ENCODE measurements at regions not wholly inside any gene's neighbourhood (a gene's known extent, or its start where the extent isn't known, plus 50 kb on each side); places are given as distances from the start of the nearest gene placed in this dataset.

GRCh38 chr1:198472997-198473396 is 67.5 kb downstream of the ATP6V1G3 start:
- Mint-ChIP-seq H3K4me1 (peaks cover 0 to 5% (median 0%) of the 10 kb centered on the region in 3 donors), H3K27me3 (no peaks in the 10 kb centered on the region), H3K27ac (no peak overlapping the region), H3K9me3 (peaks cover 0 to 25% (median 0%) of the 10 kb centered on the region in 3 donors), H3K36me3 (peaks cover 20% of the 10 kb centered on the region), H3K4me3 (no peak overlapping the region)
- Histone ChIP-seq H3K4me3 (ENCODE audit: control insufficient read depth in 1 of 2, extremely low read depth in 1 of 2, low read length in 1 of 2) (no peak overlapping the region), H3K36me3 (ENCODE audit: control insufficient read depth in 2 of 2, extremely low read depth in 1 of 2, insufficient read depth in 1 of 2, low read length in 1 of 2) (no peaks in the 10 kb centered on the region), H3K27ac (ENCODE audit: low read length) (no peak overlapping the region), H3K4me1 (ENCODE audit: control insufficient read depth in 1 of 2, extremely low read depth in 1 of 2, insufficient read depth in 2 of 2, low read length in 2 of 2) (no peaks in the 10 kb centered on the region), H3K27me3 (replicated peaks in 1 of 2; ENCODE audit: control insufficient read depth in 2 of 2, extremely low read depth in 1 of 2, insufficient read depth in 2 of 2, low read length in 1 of 2) (no peaks in the 10 kb centered on the region), H3K9me3 (no peaks in the 10 kb centered on the region)
- WGBS (ENCODE audit: insufficient coverage) = no CpG with 5 or more reads among the region's 2 CpGs
- POLR2A ChIA-PET = no interaction called here
- DNase-seq (no peak), ATAC-seq (replicated peaks in 1 of 4) (no peak)
- CTCF ChIA-PET = interaction anchor here in 1 of 2 donors (0.6 kb wide), 1 partner anchor 223 kb away, joined by 4 read pairs; no protein-coding TSS in a partner anchor

GRCh38 chr1:198472119-198472518 is 68.4 kb downstream of the ATP6V1G3 start:
- Histone ChIP-seq H3K36me3 (ENCODE audit: control insufficient read depth in 2 of 2, extremely low read depth in 1 of 2, insufficient read depth in 1 of 2, low read length in 1 of 2) (no peaks in the 10 kb centered on the region), H3K9me3 (no peaks in the 10 kb centered on the region), H3K27me3 (replicated peaks in 1 of 2; ENCODE audit: control insufficient read depth in 2 of 2, extremely low read depth in 1 of 2, insufficient read depth in 2 of 2, low read length in 1 of 2) (no peaks in the 10 kb centered on the region), H3K4me1 (ENCODE audit: control insufficient read depth in 1 of 2, extremely low read depth in 1 of 2, insufficient read depth in 2 of 2, low read length in 2 of 2) (no peaks in the 10 kb centered on the region), H3K27ac (ENCODE audit: low read length) (no peak overlapping the region), H3K4me3 (ENCODE audit: control insufficient read depth in 1 of 2, extremely low read depth in 1 of 2, low read length in 1 of 2) (no peak overlapping the region)
- DNase-seq (no peak), ATAC-seq (replicated peaks in 1 of 4) (no peak)
- ChIA-PET POLR2A (no interaction called here), CTCF (no interaction called here)
- WGBS (ENCODE audit: insufficient coverage) = 100% methylated on average over 1 of the region's 1 CpG
- H3K36me3 Mint-ChIP-seq = peaks cover 16% of the 10 kb centered on the region
- no peak overlapping the region for H3K4me3 Mint-ChIP-seq
- no peaks in the 10 kb centered on the region for H3K27me3 Mint-ChIP-seq
- no peak overlapping the region for H3K27ac Mint-ChIP-seq
- H3K4me1 Mint-ChIP-seq = peaks cover 0 to 5% (median 0%) of the 10 kb centered on the region in 3 donors
- H3K9me3 Mint-ChIP-seq = peaks cover 0 to 25% (median 0%) of the 10 kb centered on the region in 3 donors

DNA sequence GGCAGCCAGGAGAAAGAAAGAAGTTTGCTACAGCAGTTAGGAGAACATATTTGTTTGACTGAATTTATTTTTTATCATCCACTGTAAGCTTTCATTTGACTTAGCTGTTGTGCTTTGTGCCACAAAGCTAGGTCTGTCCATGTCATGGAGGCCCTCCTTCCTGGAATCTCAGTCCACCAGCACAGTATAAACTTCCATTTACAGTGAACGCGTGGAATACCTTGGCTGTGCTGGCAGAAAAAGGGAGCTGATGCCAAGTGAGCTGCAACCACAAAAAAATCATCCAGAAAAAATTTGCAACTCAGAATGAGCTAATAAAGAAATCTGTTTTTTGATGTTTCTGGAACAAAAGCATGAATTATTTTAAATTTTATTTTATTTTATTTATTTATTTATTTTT is 72.6 kb downstream of the ATP6V1G3 start:
- H3K9me3 ChIP-seq = no peaks in the 10 kb centered on the region
- ChIA-PET POLR2A (interaction anchor here (0.6 to 0.9 kb wide), 3 partner anchors 10 to 215 kb away, joined by 3 read pairs; no protein-coding TSS in a partner anchor), CTCF (interaction anchor here (0.6 to 1.2 kb wide), 6 partner anchors 12 to 849 kb away, joined by 3 to 4 read pairs (median 3); no protein-coding TSS in a partner anchor)
- H3K27ac ChIP-seq (ENCODE audit: low read length) = no peak overlapping the region
- H3K4me1 ChIP-seq (ENCODE audit: control insufficient read depth in 1 of 2, extremely low read depth in 1 of 2, insufficient read depth in 2 of 2, low read length in 2 of 2) = no peaks in the 10 kb centered on the region
- H3K4me3 ChIP-seq (ENCODE audit: control insufficient read depth in 1 of 2, extremely low read depth in 1 of 2, low read length in 1 of 2) = no peak overlapping the region
- ATAC-seq (replicated peaks in 1 of 4) (no peak), DNase-seq (no peak)
- H3K27me3 ChIP-seq (replicated peaks in 1 of 2; ENCODE audit: control insufficient read depth in 2 of 2, extremely low read depth in 1 of 2, insufficient read depth in 2 of 2, low read length in 1 of 2) = no peaks in the 10 kb centered on the region
- WGBS (ENCODE audit: insufficient coverage) = no CpG with 5 or more reads among the region's 2 CpGs
- no peaks in the 10 kb centered on the region for H3K36me3 ChIP-seq (ENCODE audit: control insufficient read depth in 2 of 2, extremely low read depth in 1 of 2, insufficient read depth in 1 of 2, low read length in 1 of 2)
- H3K4me3 Mint-ChIP-seq = no peak overlapping the region
- no peak overlapping the region for H3K27ac Mint-ChIP-seq
- peaks cover 3% of the 10 kb centered on the region for H3K36me3 Mint-ChIP-seq
- peaks cover 0 to 5% (median 0%) of the 10 kb centered on the region in 3 donors for H3K4me1 Mint-ChIP-seq
- peaks cover 0 to 2% (median 0%) of the 10 kb centered on the region in 3 donors for H3K9me3 Mint-ChIP-seq
- H3K27me3 Mint-ChIP-seq = no peaks in the 10 kb centered on the region

DNA sequence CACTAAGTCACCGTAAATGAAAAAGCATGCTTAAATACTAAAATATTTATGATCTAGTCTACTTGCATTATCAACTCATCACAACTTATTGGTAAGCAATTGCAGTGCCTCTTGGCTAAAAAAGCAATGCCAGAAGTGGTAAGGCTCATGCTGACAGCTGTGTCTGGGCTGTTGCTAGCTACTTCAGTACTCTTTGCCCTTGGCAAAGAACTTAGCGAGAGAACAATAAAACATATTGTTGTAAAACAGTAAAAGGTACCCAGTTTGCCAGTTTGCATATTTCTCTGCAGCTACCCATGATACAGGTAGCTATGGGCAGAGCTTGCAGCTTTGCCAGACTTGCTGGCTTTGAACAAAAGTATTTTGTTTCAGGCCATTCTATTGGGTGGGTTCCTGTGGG is 73.1 kb downstream of the ATP6V1G3 start:
- H3K27me3 Mint-ChIP-seq = no peaks in the 10 kb centered on the region

GRCh38 chr1:198465201-198466144 is 75.0 kb downstream of the ATP6V1G3 start:
- Mint-ChIP-seq H3K27me3 (no peaks in the 10 kb centered on the region), H3K27ac (no peak overlapping the region), H3K9me3 (no peaks in the 10 kb centered on the region), H3K36me3 (no peaks in the 10 kb centered on the region), H3K4me3 (no peak overlapping the region), H3K4me1 (peaks cover 0 to 5% (median 0%) of the 10 kb centered on the region in 3 donors)
- no CpG with 5 or more reads among the region's 3 CpGs for WGBS (ENCODE audit: insufficient coverage)
- no peaks in the 10 kb centered on the region for H3K9me3 ChIP-seq
- peak; percentile 54 to 60 (median 58) for ATAC-seq (replicated peaks in 1 of 4)
- H3K27me3 ChIP-seq (replicated peaks in 1 of 2; ENCODE audit: control insufficient read depth in 2 of 2, extremely low read depth in 1 of 2, insufficient read depth in 2 of 2, low read length in 1 of 2) = no peaks in the 10 kb centered on the region
- no peaks in the 10 kb centered on the region for H3K4me1 ChIP-seq (ENCODE audit: control insufficient read depth in 1 of 2, extremely low read depth in 1 of 2, insufficient read depth in 2 of 2, low read length in 2 of 2)
- POLR2A ChIA-PET = interaction anchor here in 1 of 2 donors (0.6 kb wide), 1 partner anchor 28 kb away, joined by 3 read pairs; no protein-coding TSS in a partner anchor
- no peak overlapping the region for H3K4me3 ChIP-seq (ENCODE audit: control insufficient read depth in 1 of 2, extremely low read depth in 1 of 2, low read length in 1 of 2)
- H3K27ac ChIP-seq (ENCODE audit: low read length) = no peak overlapping the region
- DNase-seq = peak in 1 of 35 experiments; percentile 63
- no peaks in the 10 kb centered on the region for H3K36me3 ChIP-seq (ENCODE audit: control insufficient read depth in 2 of 2, extremely low read depth in 1 of 2, insufficient read depth in 1 of 2, low read length in 1 of 2)
- CTCF ChIA-PET = interaction anchor here (0.5 to 1.3 kb wide), 5 partner anchors 33 to 946 kb away, joined by 3 read pairs; no protein-coding TSS in a partner anchor

More for the DNA sequence above, 73.1 kb downstream of the ATP6V1G3 start:
- no peak overlapping the region for H3K27ac ChIP-seq (ENCODE audit: low read length)
- no peak overlapping the region for H3K4me3 ChIP-seq (ENCODE audit: control insufficient read depth in 1 of 2, extremely low read depth in 1 of 2, low read length in 1 of 2)
- no peaks in the 10 kb centered on the region for H3K9me3 ChIP-seq
- no peaks in the 10 kb centered on the region for H3K4me1 ChIP-seq (ENCODE audit: control insufficient read depth in 1 of 2, extremely low read depth in 1 of 2, insufficient read depth in 2 of 2, low read length in 2 of 2)
- POLR2A ChIA-PET = interaction anchor here in 1 of 2 donors (0.9 kb wide), 1 partner anchor 9 kb away, joined by 3 read pairs; no protein-coding TSS in a partner anchor
- Mint-ChIP-seq H3K4me3 (no peak overlapping the region), H3K36me3 (no peaks in the 10 kb centered on the region), H3K4me1 (peaks cover 0 to 5% (median 0%) of the 10 kb centered on the region in 3 donors), H3K9me3 (no peaks in the 10 kb centered on the region), H3K27ac (no peak overlapping the region)
- 100% methylated on average over 1 of the region's 2 CpGs for WGBS (ENCODE audit: insufficient coverage)
- no peaks in the 10 kb centered on the region for H3K36me3 ChIP-seq (ENCODE audit: control insufficient read depth in 2 of 2, extremely low read depth in 1 of 2, insufficient read depth in 1 of 2, low read length in 1 of 2)
- ATAC-seq (replicated peaks in 1 of 4) = no peak
- DNase-seq = no peak
- CTCF ChIA-PET = interaction anchor here (0.6 to 1.5 kb wide), 11 partner anchors 10 to 1077 kb away, joined by 3 to 5 read pairs (median 3); no protein-coding TSS in a partner anchor
- H3K27me3 ChIP-seq (replicated peaks in 1 of 2; ENCODE audit: control insufficient read depth in 2 of 2, extremely low read depth in 1 of 2, insufficient read depth in 2 of 2, low read length in 1 of 2) = no peaks in the 10 kb centered on the region

DNA sequence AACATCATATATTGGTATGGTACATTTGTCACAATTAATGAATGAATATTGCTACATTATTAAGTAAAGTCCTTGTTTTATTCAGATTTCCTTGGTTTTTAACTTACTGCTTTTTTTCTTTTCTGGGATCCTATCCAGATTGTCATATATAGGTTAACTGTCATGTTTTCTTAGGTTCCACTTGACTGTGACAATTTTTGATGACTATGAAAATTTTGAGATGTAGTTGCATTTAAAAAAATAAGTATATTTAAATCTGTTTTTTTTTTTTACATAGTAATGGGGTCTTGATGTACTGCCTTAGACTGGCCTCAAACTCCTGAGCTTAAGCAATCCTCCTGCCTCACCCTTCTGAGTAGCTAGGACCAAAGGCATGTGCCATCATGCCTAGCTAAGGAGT is 76.8 kb downstream of the ATP6V1G3 start:
- Mint-ChIP-seq H3K27me3 (peaks cover 0 to 2% of the 10 kb centered on the region in 2 donors), H3K4me3 (no peak overlapping the region), H3K36me3 (no peaks in the 10 kb centered on the region), H3K4me1 (no peaks in the 10 kb centered on the region), H3K27ac (no peak overlapping the region), H3K9me3 (no peaks in the 10 kb centered on the region)
- no peak overlapping the region for H3K27ac ChIP-seq (ENCODE audit: low read length)
- no peaks in the 10 kb centered on the region for H3K9me3 ChIP-seq
- CTCF ChIA-PET = interaction anchor here (0.6 to 1.3 kb wide), 5 partner anchors 27 to 845 kb away, joined by 3 to 5 read pairs (median 3); no protein-coding TSS in a partner anchor
- POLR2A ChIA-PET = no interaction called here
- ATAC-seq (replicated peaks in 1 of 4) = no peak
- no peak overlapping the region for H3K4me3 ChIP-seq (ENCODE audit: control insufficient read depth in 1 of 2, extremely low read depth in 1 of 2, low read length in 1 of 2)
- DNase-seq = no peak
- H3K36me3 ChIP-seq (ENCODE audit: control insufficient read depth in 2 of 2, extremely low read depth in 1 of 2, insufficient read depth in 1 of 2, low read length in 1 of 2) = no peaks in the 10 kb centered on the region
- H3K4me1 ChIP-seq (ENCODE audit: control insufficient read depth in 1 of 2, extremely low read depth in 1 of 2, insufficient read depth in 2 of 2, low read length in 2 of 2) = no peaks in the 10 kb centered on the region
- no peaks in the 10 kb centered on the region for H3K27me3 ChIP-seq (replicated peaks in 1 of 2; ENCODE audit: control insufficient read depth in 2 of 2, extremely low read depth in 1 of 2, insufficient read depth in 2 of 2, low read length in 1 of 2)
